Pancreas (tissue), 10 donors: ENCODE measurements at regions not wholly inside any gene's neighbourhood (a gene's known extent, or its start where the extent isn't known, plus 50 kb on each side); places are given as distances from the start of the nearest gene placed in this dataset.

Experiments
- ATAC-seq, 4 donors: fragments of 200-7000 bp; cut with Tn5 transposase; one replicate each; pipeline versions ENCODE4 v1.8.0 to v1.9.1; 2020; ENCODE audit warnings: mild to moderate bottlenecking in 4 of 4, moderate library complexity in 4 of 4
- DNase-seq, 6 donors: peaks; one replicate each; pipeline ENCODE4 v3.0.0-alpha.2; 2020
- FAIRE-seq: peaks from 2 replicates; lab custom pipeline; 2012; peaks lifted over from hg19 to GRCh38; lab: Jason Lieb, UNC
- H3K27ac ChIP-seq, 4 donors: fragments of 200-600 bp; sonication (generic); 1 replicate in 3 of 4; 2 replicates in 1 of 4; pipeline versions ENCODE4 v1.5.0 to v1.8.0; 2020
- H3K27me3 ChIP-seq, 4 donors: fragments of 200-600 bp; one replicate each; pipeline ENCODE4 v1.8.0; 2021
- H3K36me3 ChIP-seq, 3 donors: fragments of 200-600 bp; sonication (generic) in 1 of 3; one replicate each; pipeline versions ENCODE4 v1.5.0 to v1.8.0; 2020 to 2021
- H3K4me1 ChIP-seq, 3 donors: fragments of 200-600 bp; one replicate each; pipeline ENCODE4 v1.8.0; 2021
- H3K4me3 ChIP-seq, 4 donors: fragments of 200-600 bp; sonication (generic) in 2 of 4; one replicate each; pipeline versions ENCODE4 v1.5.0 to v1.8.0; 2020 to 2021
- H3K9me3 ChIP-seq, 4 donors: fragments of 200-600 bp; one replicate each; pipeline ENCODE4 v1.8.0; 2021
- CTCF ChIP-seq, 4 donors: fragments of 200-600 bp; sonication (generic) in 3 of 4; IDR thresholded peaks; one replicate each; pipeline versions ENCODE4 v1.5.0 to v1.8.0; 2021; ENCODE audit warnings: antibody characterized with exemption in 4 of 4
- WGBS, 2 donors: extraction: QIAGEN DNeasy Blood & Tissue Kit; methylation state at CpG; one replicate each; pipeline ENCODE4 v1.1.7; 2013; 5-methylcytosine and 5-hydroxymethylcytosine counted together
- intact Hi-C, 3 donors: fragments of 100-400 bp; cut with DNase I; formaldehyde crosslinking; loops; one replicate each; pipeline versions ENCODE4 v1.11.1 to v1.14.2; 2022
- donor health status: healthy with polysubstance abuse.
- donor health status: DM: no; HTN: no; CAD: no; lungs with moderate emphysema.
- donor health status: DM: no; HTN: no; CAD: no.
- donor health status: control.
- donor health status: control.
- donor health status: Bipolar disorder and iron deficiency.
- donor health status: DM: yes; HTN: yes; CAD: no.
- donor health status: DM: no; HTN: no; CAD: no.
- donor health status: DM: no; HTN: no; CAD: no.
- donor health status: DM: yes; HTN: yes; CAD: no.

GRCh38 chr12:21026302-21026701, 104.7 kb upstream of the SLCO1B1 start:
- Histone ChIP-seq H3K27ac (no peak overlapping the region), H3K4me1 (no peaks in the 10 kb centered on the region), H3K9me3 (no peaks in the 10 kb centered on the region), H3K27me3 (no peaks in the 10 kb centered on the region), H3K4me3 (no peak overlapping the region), H3K36me3 (no peaks in the 10 kb centered on the region)
- ATAC-seq, result no peak
- TF ChIP-seq CTCF (IDR thresholded peaks at IDR 0.05), result no peak
- peak; percentile 23 for FAIRE-seq
- no peak for DNase-seq
- intact Hi-C loops, result no loop called here
- WGBS, 2 donors, result 44 to 58% methylated on average over 3 of the region's 3 CpGs

DNA sequence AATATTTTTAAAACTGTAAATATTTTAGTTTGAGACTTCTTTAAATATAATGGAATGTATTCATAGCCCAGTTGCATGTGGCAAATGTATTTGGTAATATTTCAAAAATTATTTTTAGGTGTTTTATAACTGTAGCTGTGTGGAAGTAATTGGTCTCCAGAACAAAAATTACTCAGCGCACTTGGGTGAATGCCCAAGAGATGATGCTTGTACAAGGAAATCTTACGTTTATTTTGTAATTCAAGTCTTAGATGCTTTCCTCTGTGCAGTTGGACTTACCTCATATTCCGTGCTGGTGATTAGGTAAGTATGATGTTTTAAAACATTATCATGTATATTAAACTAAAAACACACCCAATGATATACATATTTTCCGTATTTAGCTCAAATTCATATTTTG, 76.7 kb upstream of the SLCO1B1 start:
- intact Hi-C loops, result no loop called here
- no peaks in the 10 kb centered on the region for H3K27me3 ChIP-seq
- 69 to 78% methylated on average over 4 of the region's 4 CpGs for WGBS, 2 donors
- H3K9me3 ChIP-seq, result no peaks in the 10 kb centered on the region
- FAIRE-seq (no peak), DNase-seq (no peak), ATAC-seq (no peak)
- H3K4me1 ChIP-seq, result no peaks in the 10 kb centered on the region
- no peak for TF ChIP-seq CTCF (IDR thresholded peaks at IDR 0.05)
- H3K4me3 ChIP-seq, result no peak overlapping the region
- no peaks in the 10 kb centered on the region for H3K36me3 ChIP-seq
- no peak overlapping the region for H3K27ac ChIP-seq

GRCh38 chr12:21065845-21066244, 65.1 kb upstream of the SLCO1B1 start:
- H3K27ac ChIP-seq, result no peak overlapping the region
- FAIRE-seq (no peak), DNase-seq (peak in 1 of 6 donors; percentile 18), ATAC-seq (peak in 3 of 4 donors; percentile 60 to 81 (median 81))
- H3K36me3 ChIP-seq, result no peaks in the 10 kb centered on the region
- H3K27me3 ChIP-seq, result no peaks in the 10 kb centered on the region
- H3K4me1 ChIP-seq, result no peaks in the 10 kb centered on the region
- intact Hi-C loops, result loop anchor here in 1 of 3 donors (5.0 kb wide), 1 partner anchor 119 kb away; no protein-coding TSS in a partner anchor
- no peaks in the 10 kb centered on the region for H3K9me3 ChIP-seq
- peak in 3 of 4 donors; percentile 24 to 41 (median 39) for TF ChIP-seq CTCF (IDR thresholded peaks at IDR 0.05)
- no peak overlapping the region for H3K4me3 ChIP-seq

GRCh38 chr12:21073129-21073528, 57.9 kb upstream of the SLCO1B1 start:
- intact Hi-C loops, result no loop called here
- no peaks in the 10 kb centered on the region for H3K4me1 ChIP-seq

More at GRCh38 chr12:21073129-21073528, 57.9 kb upstream of the SLCO1B1 start:
- Histone ChIP-seq H3K36me3 (no peaks in the 10 kb centered on the region), H3K4me3 (no peak overlapping the region), H3K9me3 (no peaks in the 10 kb centered on the region), H3K27me3 (no peaks in the 10 kb centered on the region), H3K27ac (no peak overlapping the region)
- FAIRE-seq (no peak), ATAC-seq (no peak), DNase-seq (no peak)
- WGBS, 2 donors, result 86 to 88% methylated on average over 2 of the region's 2 CpGs
- no peak for TF ChIP-seq CTCF (IDR thresholded peaks at IDR 0.05)
